ENCODE measurements at regions not wholly inside any gene's neighbourhood (a gene's known extent, or its start where the extent isn't known, plus 50 kb on each side); places are given as distances from the start of the nearest gene placed in this dataset.

- TF ChIP-seq CTCF (IDR thresholded peaks at IDR 0.05; ENCODE audit: borderline replicate concordance, extremely low read depth, low read length, poor library complexity, severe bottlenecking): no peak
- TF ChIP-seq EZH2 (IDR thresholded peaks at IDR 0.05; ENCODE audit: borderline replicate concordance, low read depth, low read length, severe bottlenecking): no peak
Observed at GRCh38 chr10:43953672-43954071, 305.0 kb upstream of the ZNF32 start.
